Activated naive CD4-positive, alpha-beta T cell treated with anti-CD3 and anti-CD28 coated beads, Interleukin-2, amount 50 U/mL, for 24 hours (primary cell): ENCODE measurements at regions not wholly inside any gene's neighbourhood (a gene's known extent, or its start where the extent isn't known, plus 50 kb on each side); places are given as distances from the start of the nearest gene placed in this dataset.
"Not testable (repeated sequence)": the region's sequence is repeated elsewhere in the genome, so short reads cannot be mapped to it uniquely, and the experiment has no call there.

Source experiments
- H3K27ac Mint-ChIP-seq: one replicate; pipeline ENCODE4 v1.8.0; 2021; ENCODE audit warnings: mild to moderate bottlenecking, mixed read lengths
- H3K27me3 Mint-ChIP-seq: one replicate; pipeline ENCODE4 v1.8.0; 2021; ENCODE audit warnings: mixed read lengths
- H3K36me3 Mint-ChIP-seq: one replicate; pipeline ENCODE4 v1.8.0; 2021; ENCODE audit warnings: mixed read lengths
- H3K4me1 Mint-ChIP-seq: one replicate; pipeline ENCODE4 v1.8.0; 2021; ENCODE audit warnings: mixed read lengths
- H3K4me3 Mint-ChIP-seq: one replicate; pipeline ENCODE4 v1.8.0; 2021; ENCODE audit warnings: mild to moderate bottlenecking, mixed read lengths
- H3K9me3 Mint-ChIP-seq: one replicate; pipeline ENCODE4 v1.8.0; 2021; ENCODE audit warnings: mixed read lengths

DNA sequence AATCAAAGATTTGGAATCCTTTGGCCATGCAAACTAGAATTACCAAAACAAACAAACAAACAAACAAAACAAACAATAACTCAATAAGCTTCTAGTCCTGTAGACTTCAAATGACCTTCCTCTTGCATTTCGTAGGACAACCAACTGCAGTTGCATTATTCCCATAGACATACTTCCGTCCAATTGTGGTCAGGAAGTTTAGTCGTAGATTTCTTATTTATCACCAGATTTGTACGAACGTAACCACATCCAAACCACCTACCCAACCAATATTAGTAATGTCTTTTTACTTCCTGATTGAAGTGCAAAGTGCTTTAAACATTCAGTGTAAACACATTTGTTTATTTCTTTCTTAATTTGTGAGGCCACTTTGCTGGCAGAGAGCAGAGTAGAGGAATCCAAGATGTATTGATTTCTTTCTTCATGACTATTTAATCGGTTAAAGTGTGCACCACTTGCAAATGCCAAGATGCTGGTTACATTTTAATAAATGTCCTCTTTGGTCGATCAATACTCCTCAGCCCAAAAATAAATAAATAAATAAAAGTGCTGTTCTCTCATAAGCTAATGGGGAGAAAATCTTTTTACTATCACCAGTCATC is 1745.6 kb upstream of the CELF4 start:
- no peak overlapping the region for H3K4me3 Mint-ChIP-seq
- no peaks in the 10 kb centered on the region for H3K36me3 Mint-ChIP-seq

DNA sequence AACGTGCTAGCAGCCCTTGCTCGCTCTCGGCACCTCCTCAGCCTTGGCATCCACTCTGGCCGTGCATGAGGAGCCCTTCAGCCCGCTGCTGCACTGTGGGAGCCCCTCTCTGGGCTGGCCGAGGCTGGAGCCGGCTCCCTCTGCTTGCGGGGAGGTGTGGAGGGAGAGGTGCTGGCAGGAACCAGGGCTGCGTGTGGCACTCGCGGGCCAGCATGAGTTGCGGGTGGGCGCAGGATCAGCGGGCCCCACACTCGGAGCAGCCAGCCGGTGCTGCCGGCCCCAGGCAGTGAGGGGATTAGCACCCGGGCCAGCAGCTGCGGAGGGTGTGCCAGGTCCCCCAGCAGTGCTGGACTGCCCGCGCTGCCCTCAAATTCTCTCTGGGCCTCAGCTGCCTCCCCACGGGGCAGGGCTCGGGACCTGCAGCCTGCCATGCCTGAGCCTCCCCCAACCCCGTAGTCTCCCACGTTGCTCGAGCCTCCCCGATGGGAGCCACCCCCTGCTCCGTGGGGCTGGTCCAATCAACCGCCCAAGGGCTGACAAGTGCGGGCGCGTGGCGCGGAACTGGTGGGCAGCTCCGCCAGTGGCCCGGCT is 1743.4 kb upstream of the CELF4 start:
- not testable (repeated sequence) for H3K27me3 Mint-ChIP-seq, H3K4me1 Mint-ChIP-seq, H3K27ac Mint-ChIP-seq

More for the DNA sequence above, 1745.6 kb upstream of the CELF4 start:
- H3K4me1 Mint-ChIP-seq = no peaks in the 10 kb centered on the region
- no peaks in the 10 kb centered on the region for H3K27me3 Mint-ChIP-seq
- H3K9me3 Mint-ChIP-seq = peaks cover 9% of the 10 kb centered on the region
- no peak overlapping the region for H3K27ac Mint-ChIP-seq

DNA sequence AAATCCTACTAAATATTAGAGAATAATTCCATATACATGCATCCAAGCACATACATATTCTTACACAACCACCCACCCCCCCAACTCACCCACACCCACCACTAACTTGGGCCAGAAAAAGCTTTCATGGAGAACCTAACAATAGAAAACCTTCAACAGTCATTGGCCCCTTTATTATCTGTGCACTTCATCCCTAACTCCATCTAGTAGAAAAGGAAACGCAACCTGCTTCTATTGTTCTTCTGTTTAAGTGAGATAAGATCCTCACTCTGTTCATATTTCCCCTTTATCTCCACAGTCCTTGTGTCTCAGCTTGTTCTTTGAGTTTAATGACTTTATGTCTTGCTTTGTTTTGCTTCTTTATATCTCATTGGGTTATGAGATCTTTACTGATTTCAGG is 1740.2 kb upstream of the CELF4 start:
- no peaks in the 10 kb centered on the region for H3K4me1 Mint-ChIP-seq
- H3K27ac Mint-ChIP-seq = no peak overlapping the region
- no peaks in the 10 kb centered on the region for H3K36me3 Mint-ChIP-seq
- H3K9me3 Mint-ChIP-seq = peaks cover 9% of the 10 kb centered on the region
- H3K4me3 Mint-ChIP-seq = no peak overlapping the region
- no peaks in the 10 kb centered on the region for H3K27me3 Mint-ChIP-seq

More for the DNA sequence above, 1743.4 kb upstream of the CELF4 start:
- H3K36me3 Mint-ChIP-seq, H3K4me3 Mint-ChIP-seq, H3K9me3 Mint-ChIP-seq: not testable (repeated sequence)

DNA sequence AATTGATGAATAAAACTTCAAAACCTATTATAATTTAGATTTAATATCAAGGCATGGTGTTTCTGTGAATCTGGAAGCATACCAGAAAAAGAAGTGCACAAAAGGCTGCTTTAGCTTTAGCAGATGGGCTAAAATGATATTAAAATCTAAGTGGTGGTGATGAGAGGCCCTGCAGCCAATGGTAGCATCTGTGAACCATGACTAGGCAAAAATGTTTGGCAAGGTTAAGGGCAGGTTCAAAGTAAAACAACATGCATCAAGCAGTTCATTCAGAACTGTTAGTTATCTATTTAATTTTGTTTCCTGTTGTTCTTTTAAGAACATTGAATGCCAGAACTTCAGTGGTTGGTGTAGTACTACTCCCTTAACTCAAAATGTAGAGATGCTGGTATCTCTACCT is 1736.9 kb upstream of the CELF4 start:
- Mint-ChIP-seq H3K9me3 (peaks cover 5% of the 10 kb centered on the region), H3K27ac (no peak overlapping the region), H3K4me3 (no peak overlapping the region), H3K4me1 (no peaks in the 10 kb centered on the region), H3K27me3 (no peaks in the 10 kb centered on the region), H3K36me3 (no peaks in the 10 kb centered on the region)

DNA sequence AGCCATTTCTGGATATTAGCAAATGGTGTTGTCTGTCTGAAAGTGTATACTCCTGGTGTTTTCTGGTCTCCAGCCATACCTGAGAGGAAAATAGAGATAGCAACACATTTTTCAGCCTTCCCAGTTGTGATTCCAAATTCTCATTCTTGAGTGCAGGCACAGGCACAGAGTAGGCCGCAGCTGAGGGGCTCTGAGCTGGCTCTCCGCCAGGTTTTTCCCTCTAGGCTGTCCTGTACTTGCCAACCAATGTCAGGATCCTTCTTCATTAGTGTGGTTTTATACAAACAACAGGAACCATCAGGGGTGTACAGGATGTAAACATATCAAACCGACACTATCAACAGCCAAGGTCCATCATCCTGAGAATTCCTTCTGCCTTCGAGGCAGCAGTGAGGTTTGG is 1733.6 kb upstream of the CELF4 start:
- Mint-ChIP-seq H3K4me1 (no peaks in the 10 kb centered on the region), H3K27me3 (no peaks in the 10 kb centered on the region), H3K36me3 (no peaks in the 10 kb centered on the region), H3K27ac (no peak overlapping the region), H3K4me3 (no peak overlapping the region), H3K9me3 (peaks cover 4% of the 10 kb centered on the region)

DNA sequence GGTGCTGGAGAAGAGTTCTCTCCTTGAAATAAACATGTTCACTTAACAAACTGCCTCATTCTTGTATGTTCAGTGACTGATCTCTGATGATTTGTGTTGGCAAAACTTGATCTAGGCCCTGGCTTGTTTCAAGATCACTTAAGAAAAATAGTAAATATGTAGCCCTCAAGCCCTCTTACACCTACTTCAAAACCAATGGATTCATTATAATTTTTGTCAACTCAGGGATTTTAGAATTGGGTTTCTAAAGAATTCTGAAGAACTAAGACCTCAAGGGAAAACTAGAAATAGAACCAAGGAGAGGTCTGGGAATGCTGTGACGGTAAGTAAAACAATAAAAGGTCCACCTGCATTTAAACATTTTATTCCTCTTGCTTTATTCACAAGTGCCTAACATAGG is 1731.6 kb upstream of the CELF4 start:
- no peak overlapping the region for H3K27ac Mint-ChIP-seq

DNA sequence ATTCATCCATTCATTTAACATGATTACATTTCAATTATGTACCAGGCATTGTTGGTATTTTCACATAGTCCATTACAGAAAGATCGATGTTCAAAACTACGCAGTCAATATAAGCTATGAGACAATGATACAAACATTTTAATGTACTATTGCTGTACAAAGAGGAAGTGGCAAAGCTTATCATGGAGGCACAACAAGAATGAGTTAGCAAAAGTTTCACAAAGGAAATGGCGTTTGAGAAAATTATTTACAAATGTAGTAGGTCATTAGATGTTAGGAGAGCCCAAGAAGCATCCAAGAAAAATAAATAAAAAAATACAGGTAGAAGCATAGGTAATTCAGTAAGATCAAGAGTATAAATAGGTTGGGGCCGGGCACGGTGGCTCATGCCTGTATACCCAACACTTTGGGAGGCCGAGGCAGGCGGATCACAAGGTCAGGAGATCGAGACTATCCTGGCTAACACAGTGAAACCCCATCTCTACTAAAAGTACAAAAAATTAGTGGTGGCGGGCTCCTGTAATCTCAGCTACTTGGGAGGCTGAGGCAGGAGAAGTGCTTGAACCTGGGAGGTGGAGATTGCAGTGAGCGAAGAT is 1730.8 kb upstream of the CELF4 start:
- Mint-ChIP-seq H3K36me3 (no peaks in the 10 kb centered on the region), H3K4me1 (no peaks in the 10 kb centered on the region), H3K4me3 (no peak overlapping the region), H3K27ac (no peak overlapping the region), H3K9me3 (peaks cover 4% of the 10 kb centered on the region), H3K27me3 (no peaks in the 10 kb centered on the region)

More for the DNA sequence above, 1731.6 kb upstream of the CELF4 start:
- H3K27me3 Mint-ChIP-seq = no peaks in the 10 kb centered on the region
- H3K9me3 Mint-ChIP-seq = peaks cover 4% of the 10 kb centered on the region
- H3K36me3 Mint-ChIP-seq = no peaks in the 10 kb centered on the region
- H3K4me3 Mint-ChIP-seq = no peak overlapping the region
- no peaks in the 10 kb centered on the region for H3K4me1 Mint-ChIP-seq

DNA sequence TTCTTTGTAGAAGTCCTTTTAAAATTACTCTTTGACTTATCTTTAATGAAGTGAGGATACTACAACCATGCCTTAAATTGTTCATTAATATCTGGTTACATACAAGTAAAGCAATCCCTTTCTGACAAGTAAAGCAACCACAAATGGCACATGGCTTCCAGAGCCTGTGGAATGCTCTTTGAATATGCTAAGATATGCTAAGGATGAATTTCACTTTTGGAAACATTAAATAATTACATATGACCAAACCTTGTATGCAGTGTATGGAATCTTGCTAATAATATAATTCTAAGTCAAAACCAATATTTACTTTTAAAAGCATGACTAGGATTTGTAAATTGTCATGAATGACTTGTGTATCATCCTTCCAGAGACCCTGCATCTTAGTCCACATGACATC is 1711.2 kb upstream of the CELF4 start:
- peaks cover 7% of the 10 kb centered on the region for H3K9me3 Mint-ChIP-seq
- H3K4me3 Mint-ChIP-seq = no peak overlapping the region
- peak overlapping the region; percentile 63 for H3K27ac Mint-ChIP-seq

DNA sequence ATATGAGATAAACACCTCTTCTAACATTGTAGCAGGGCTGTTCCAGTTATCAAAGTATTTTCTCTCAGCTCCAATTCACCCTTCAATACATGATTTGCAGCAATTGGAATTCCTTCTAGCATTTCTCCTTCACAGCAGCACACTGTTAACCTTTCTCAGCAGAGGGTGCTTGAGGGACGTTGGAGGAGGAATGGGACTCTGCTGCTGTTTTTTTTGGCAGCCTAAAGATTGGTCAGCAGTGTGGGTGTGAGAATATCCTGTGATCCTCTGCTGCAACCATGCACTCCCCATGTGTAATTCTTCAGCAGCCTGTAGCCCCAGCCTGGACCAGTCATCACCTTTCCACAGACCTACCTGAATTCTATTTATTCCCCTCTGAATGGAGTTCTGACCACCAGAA is 1708.9 kb upstream of the CELF4 start:
- Mint-ChIP-seq H3K27ac (no peak overlapping the region), H3K9me3 (peaks cover 7% of the 10 kb centered on the region), H3K4me3 (no peak overlapping the region), H3K27me3 (no peaks in the 10 kb centered on the region), H3K36me3 (no peaks in the 10 kb centered on the region), H3K4me1 (no peaks in the 10 kb centered on the region)

More for the DNA sequence above, 1711.2 kb upstream of the CELF4 start:
- Mint-ChIP-seq H3K4me1 (no peaks in the 10 kb centered on the region), H3K36me3 (no peaks in the 10 kb centered on the region), H3K27me3 (no peaks in the 10 kb centered on the region)

DNA sequence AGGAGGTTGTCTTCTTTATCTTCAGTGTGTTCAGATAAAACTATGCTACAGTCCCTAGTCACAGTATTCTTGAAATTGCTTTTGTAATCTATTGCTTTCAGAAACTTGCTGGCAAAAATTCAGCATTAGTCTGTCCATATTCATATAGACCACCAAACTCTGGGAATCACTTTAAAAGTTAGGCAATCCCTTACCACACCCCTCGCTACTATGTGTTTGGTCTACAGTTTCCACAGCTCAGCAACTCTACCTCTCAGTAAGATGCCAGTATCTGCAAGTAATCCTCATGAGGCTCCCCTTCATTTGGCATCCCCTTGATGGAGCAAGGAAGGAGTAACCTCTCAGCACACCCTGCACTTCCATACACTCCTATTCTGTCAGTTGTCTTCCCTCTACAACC is 1706.6 kb upstream of the CELF4 start:
- no peaks in the 10 kb centered on the region for H3K4me1 Mint-ChIP-seq
- H3K36me3 Mint-ChIP-seq = no peaks in the 10 kb centered on the region
- H3K27ac Mint-ChIP-seq = no peak overlapping the region
- H3K9me3 Mint-ChIP-seq = peaks cover 7% of the 10 kb centered on the region
- no peak overlapping the region for H3K4me3 Mint-ChIP-seq
- H3K27me3 Mint-ChIP-seq = no peaks in the 10 kb centered on the region

DNA sequence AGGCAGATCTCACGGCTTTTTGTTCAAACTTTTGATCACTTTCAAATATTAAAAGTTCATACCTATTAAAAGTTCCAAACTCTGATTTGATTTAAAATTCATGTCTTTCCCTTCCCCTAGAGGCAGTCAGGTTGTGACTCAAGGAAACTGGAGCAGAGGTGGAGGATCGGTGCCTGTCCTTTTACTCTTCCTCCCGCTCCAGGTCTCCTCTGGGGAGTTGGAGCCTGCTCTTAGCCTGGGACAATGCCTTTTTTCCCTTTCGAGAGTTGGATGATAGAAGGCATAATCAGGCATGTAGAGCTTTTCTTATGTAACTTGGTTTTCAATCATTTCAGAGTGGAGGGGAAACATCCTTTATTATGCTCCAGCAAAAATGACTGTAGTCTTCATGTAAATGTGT is 1706.1 kb upstream of the CELF4 start:
- Mint-ChIP-seq H3K4me1 (no peaks in the 10 kb centered on the region), H3K9me3 (peaks cover 6% of the 10 kb centered on the region), H3K36me3 (no peaks in the 10 kb centered on the region), H3K27me3 (no peaks in the 10 kb centered on the region), H3K27ac (no peak overlapping the region), H3K4me3 (no peak overlapping the region)

DNA sequence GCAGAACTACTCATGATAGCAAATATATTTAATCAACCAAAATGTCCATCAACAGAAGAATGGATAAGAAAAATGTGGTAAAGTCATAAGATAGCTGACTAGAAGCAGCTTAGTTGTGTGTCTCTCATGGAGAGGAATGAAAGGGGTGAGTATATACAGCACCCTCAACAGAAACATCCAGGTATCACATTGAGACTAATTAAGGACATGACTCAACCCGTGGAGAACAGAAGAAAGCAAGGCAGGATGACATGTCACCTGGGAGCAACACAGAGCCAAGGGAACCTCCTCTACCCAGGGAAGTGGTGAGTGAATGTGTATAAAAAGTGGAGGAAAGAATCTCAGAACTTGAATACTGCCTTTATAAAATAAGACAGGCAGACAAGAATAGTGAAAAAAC is 1695.0 kb upstream of the CELF4 start:
- H3K27ac Mint-ChIP-seq = no peak overlapping the region
- no peaks in the 10 kb centered on the region for H3K4me1 Mint-ChIP-seq
- peaks cover 15% of the 10 kb centered on the region for H3K9me3 Mint-ChIP-seq
- H3K4me3 Mint-ChIP-seq = no peak overlapping the region
- no peaks in the 10 kb centered on the region for H3K27me3 Mint-ChIP-seq
- no peaks in the 10 kb centered on the region for H3K36me3 Mint-ChIP-seq

DNA sequence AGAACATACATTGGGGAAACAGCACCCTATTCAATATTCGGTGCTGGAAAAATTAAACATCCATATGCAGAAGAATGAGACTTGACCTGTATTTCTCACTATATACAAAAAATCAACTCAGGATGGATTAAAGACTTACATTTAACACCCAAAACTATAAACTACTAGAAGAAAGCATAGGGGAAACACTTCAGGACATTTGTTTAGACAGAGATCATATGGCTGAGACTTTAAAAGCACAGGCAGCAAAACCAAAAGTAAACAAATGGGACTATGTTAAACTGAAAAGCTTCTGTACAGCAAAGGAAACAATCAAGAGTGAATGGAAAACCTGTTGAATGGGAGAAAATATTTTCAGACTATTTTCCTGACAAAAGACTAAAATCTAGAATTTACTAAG is 1694.1 kb upstream of the CELF4 start:
- H3K27me3 Mint-ChIP-seq = no peaks in the 10 kb centered on the region
- H3K4me3 Mint-ChIP-seq = no peak overlapping the region
- no peak overlapping the region for H3K27ac Mint-ChIP-seq

DNA sequence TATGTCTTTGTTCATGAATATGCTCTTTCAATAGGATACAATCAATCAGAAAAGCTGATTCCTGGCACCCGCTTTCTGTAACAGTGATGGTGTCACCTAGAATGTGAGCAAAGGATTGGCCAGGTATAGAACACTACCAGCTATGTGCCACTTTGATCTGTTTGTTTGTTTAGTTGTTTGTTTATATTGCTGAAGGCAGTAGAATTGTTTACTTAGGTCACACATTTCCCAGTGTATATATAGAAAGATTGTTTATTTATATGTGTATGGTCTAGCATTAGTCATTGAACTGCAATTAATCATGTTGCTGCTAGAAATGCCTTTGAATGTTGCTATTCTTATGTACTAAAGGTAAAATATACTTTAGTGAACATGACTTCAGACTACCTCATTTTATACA is 1678.6 kb upstream of the CELF4 start:
- no peak overlapping the region for H3K27ac Mint-ChIP-seq
- H3K36me3 Mint-ChIP-seq = no peaks in the 10 kb centered on the region

More for the DNA sequence above, 1694.1 kb upstream of the CELF4 start:
- peaks cover 15% of the 10 kb centered on the region for H3K9me3 Mint-ChIP-seq
- no peaks in the 10 kb centered on the region for H3K36me3 Mint-ChIP-seq
- H3K4me1 Mint-ChIP-seq = no peaks in the 10 kb centered on the region

DNA sequence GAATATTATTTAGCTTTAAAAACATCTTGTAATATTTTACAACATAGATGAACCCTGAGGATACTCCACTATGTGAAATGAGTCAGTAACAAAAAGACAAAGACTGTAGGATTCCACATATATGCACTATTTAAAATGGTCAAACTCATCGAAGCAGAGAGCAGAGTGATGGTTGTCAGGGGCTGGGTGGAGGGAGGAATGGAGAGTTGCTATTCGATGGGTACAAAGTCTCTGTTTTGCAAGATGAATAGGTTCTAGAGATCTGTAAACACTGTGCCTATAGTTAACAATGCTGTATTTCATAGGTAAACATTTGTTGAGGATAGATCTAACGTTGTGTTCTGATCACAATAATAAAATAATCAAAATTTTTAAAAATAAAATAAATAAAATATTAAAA is 1675.9 kb upstream of the CELF4 start:
- Mint-ChIP-seq H3K27ac (no peak overlapping the region), H3K27me3 (no peaks in the 10 kb centered on the region), H3K4me3 (no peak overlapping the region), H3K9me3 (no peaks in the 10 kb centered on the region), H3K4me1 (no peaks in the 10 kb centered on the region), H3K36me3 (no peaks in the 10 kb centered on the region)

More for the DNA sequence above, 1678.6 kb upstream of the CELF4 start:
- Mint-ChIP-seq H3K4me1 (no peaks in the 10 kb centered on the region), H3K4me3 (no peak overlapping the region), H3K27me3 (no peaks in the 10 kb centered on the region), H3K9me3 (peaks cover 4% of the 10 kb centered on the region)

DNA sequence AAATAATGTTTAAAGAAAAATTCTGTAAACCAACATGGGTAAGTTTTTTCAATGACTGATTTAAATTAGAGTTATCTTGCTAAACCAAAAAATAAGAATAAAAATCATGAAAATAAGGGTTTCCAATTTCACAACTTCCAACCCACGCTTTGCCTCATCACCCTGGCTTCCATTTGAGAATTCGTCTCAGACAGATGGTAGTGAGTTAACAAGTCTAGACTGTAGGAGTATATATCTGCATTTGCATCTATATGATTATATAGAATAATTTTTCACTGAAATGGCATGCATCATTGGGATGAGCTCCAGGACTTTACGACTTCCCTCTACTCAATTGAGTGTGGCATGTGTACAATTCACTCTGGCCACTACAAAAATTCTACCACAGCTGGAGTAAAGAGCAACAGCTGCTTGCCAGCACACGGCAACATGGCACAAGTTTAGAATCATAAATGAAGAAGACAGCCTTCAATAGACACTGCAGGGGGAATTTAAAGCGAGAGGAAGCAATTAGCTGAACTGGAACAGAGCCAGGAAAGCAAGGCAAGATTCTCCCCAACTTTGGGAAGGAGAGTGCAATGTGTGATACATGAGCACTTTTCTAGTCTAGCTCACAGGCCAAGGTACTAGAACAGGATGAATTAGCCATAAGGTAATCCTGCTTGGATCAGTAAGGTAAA is 1673.5 kb upstream of the CELF4 start:
- Mint-ChIP-seq H3K4me3 (no peak overlapping the region), H3K9me3 (no peaks in the 10 kb centered on the region), H3K4me1 (no peaks in the 10 kb centered on the region), H3K27me3 (no peaks in the 10 kb centered on the region), H3K36me3 (no peaks in the 10 kb centered on the region), H3K27ac (no peak overlapping the region)
